ENCODE measurements at regions not wholly inside any gene's neighbourhood (a gene's known extent, or its start where the extent isn't known, plus 50 kb on each side); places are given as distances from the start of the nearest gene placed in this dataset.

DNA sequence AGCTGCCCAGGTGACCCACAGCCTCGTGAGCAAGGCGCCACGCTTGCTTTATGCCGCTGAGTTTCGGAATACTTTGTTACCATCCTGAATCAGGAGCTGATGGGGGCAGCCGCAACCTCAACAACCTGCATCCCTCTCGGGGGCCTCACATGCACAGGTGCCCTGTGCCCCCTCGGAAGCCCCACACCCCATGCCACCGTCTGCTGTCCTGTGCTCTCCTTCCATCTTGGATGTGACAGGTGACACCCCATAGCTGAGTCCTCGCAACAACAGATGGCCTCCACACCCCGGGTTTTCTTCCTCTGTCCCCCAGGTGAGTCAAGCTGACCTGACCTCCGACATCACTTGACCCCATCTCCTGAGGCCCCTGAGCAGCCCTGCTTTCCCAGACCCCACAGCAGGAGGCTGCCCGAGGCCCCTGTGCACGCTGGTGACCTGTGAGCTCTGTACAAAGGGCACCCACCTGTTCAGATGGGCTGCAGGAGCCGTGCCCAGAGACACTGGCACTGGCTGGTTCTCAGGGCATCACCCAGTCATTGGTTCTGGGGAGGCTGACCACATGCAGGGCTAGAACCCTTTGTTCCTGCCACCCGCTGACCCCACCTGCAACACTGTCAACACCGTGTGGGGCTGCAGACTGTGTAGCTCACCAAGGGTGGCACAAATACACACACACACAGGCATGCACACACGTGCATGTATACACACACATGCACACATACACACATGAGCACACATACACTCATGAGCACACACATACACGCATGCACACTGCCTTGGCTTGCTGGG is 57.7 kb downstream of the RMI2 start (continued):
- TF ChIP-seq CENPX (CRISPR knock-in tag; IDR thresholded peaks at IDR 0.05) (no peak), ZNF264 (CRISPR knock-in tag; IDR thresholded peaks at IDR 0.05) (no peak), ZNF124 (CRISPR knock-in tag; IDR thresholded peaks at IDR 0.05) (no peak)
- TF ChIP-seq, protein P1, sequence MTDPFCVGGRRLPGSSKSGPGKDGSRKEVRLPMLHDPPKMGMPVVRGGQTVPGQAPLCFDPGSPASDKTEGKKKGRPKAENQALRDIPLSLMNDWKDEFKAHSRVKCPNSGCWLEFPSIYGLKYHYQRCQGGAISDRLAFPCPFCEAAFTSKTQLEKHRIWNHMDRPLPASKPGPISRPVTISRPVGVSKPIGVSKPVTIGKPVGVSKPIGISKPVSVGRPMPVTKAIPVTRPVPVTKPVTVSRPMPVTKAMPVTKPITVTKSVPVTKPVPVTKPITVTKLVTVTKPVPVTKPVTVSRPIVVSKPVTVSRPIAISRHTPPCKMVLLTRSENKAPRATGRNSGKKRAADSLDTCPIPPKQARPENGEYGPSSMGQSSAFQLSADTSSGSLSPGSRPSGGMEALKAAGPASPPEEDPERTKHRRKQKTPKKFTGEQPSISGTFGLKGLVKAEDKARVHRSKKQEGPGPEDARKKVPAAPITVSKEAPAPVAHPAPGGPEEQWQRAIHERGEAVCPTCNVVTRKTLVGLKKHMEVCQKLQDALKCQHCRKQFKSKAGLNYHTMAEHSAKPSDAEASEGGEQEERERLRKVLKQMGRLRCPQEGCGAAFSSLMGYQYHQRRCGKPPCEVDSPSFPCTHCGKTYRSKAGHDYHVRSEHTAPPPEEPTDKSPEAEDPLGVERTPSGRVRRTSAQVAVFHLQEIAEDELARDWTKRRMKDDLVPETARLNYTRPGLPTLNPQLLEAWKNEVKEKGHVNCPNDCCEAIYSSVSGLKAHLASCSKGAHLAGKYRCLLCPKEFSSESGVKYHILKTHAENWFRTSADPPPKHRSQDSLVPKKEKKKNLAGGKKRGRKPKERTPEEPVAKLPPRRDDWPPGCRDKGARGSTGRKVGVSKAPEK (CRISPR knock-in tag; IDR thresholded peaks at IDR 0.05; ENCODE audit: borderline replicate concordance): no peak

- CTCF ChIA-PET (ENCODE audit: low intra/inter-chr PET ratio, low total read pairs): no interaction called here
- Histone ChIP-seq H3K4me2 (ENCODE audit: low read depth, low read length) (no peak overlapping the region), H3K36me3 (replicated peaks in 1 of 2; ENCODE audit: control insufficient read depth in 1 of 2, insufficient read depth in 2 of 2, low read length in 2 of 2) (no peaks in the 10 kb centered on the region; a peak in 1 of 5 replicates), H3K27me3 (ENCODE audit: control insufficient read depth in 1 of 2, insufficient read depth in 2 of 2, low read length in 2 of 2) (peaks cover 36 to 65% of the 10 kb centered on the region in 2 experiments), H4K20me1 (ENCODE audit: insufficient read depth, low read length) (no peaks in the 10 kb centered on the region), H2AFZ (ENCODE audit: low read length) (no peak overlapping the region), H3K9me3 (ENCODE audit: low read length) (no peaks in the 10 kb centered on the region), H3K79me2 (ENCODE audit: insufficient read depth, low read length) (no peaks in the 10 kb centered on the region), H3K27ac (ENCODE audit: extremely low read length, insufficient read depth, low read length) (no peak overlapping the region), H3K4me1 (ENCODE audit: insufficient read depth, low read length) (peaks cover 24% of the 10 kb centered on the region), H3K4me3 (replicated peaks in 1 of 3; ENCODE audit: insufficient read depth in 1 of 3, low read depth in 2 of 3, low read length in 3 of 3) (no peak overlapping the region), H3K9ac (ENCODE audit: insufficient read depth, low read depth, low read length) (no peak overlapping the region)
- ATAC-seq (no peak), FAIRE-seq (no peak), DNase-seq (ENCODE audit: low spot score) (no peak)
- no TSS peak for BruUV-seq (replicated peaks)
- in situ Hi-C loops (cut with HindIII; ENCODE audit: extremely low pct_ligation_motif_present, low pct_unique_long_range_greater_than_20kb) (loop anchor here (25.0 kb wide), 1 partner anchor 109 kb away; no protein-coding TSS in a partner anchor), intact Hi-C loops (cut with micrococcal nuclease; ENCODE audit: unreplicated experiment) (loop anchor here (10.0 kb wide), 1 partner anchor 661 kb away; no protein-coding TSS in a partner anchor)
- POLR2A ChIA-PET: no interaction called here
- 5% methylated on average over 3 of the region's 3 CpGs for WGBS (ENCODE audit: low lambda C conversion rate)
- TF ChIP-seq ZBTB20 (CRISPR knock-in tag; IDR thresholded peaks at IDR 0.05; ENCODE audit: borderline replicate concordance, low read depth): no peak
- no peak for TF ChIP-seq ZNF616 (CRISPR knock-in tag; IDR thresholded peaks at IDR 0.05; ENCODE audit: low read depth)
- TF ChIP-seq RAD51 (IDR thresholded peaks at IDR 0.05; ENCODE audit: borderline replicate concordance): no peak
- no peak for TF ChIP-seq SP140L (CRISPR knock-in tag; IDR thresholded peaks at IDR 0.05; ENCODE audit: borderline replicate concordance)
- no peak for TF ChIP-seq ZFX (CRISPR knock-in tag; IDR thresholded peaks at IDR 0.05; ENCODE audit: low read depth)
- TF ChIP-seq, protein P2, sequence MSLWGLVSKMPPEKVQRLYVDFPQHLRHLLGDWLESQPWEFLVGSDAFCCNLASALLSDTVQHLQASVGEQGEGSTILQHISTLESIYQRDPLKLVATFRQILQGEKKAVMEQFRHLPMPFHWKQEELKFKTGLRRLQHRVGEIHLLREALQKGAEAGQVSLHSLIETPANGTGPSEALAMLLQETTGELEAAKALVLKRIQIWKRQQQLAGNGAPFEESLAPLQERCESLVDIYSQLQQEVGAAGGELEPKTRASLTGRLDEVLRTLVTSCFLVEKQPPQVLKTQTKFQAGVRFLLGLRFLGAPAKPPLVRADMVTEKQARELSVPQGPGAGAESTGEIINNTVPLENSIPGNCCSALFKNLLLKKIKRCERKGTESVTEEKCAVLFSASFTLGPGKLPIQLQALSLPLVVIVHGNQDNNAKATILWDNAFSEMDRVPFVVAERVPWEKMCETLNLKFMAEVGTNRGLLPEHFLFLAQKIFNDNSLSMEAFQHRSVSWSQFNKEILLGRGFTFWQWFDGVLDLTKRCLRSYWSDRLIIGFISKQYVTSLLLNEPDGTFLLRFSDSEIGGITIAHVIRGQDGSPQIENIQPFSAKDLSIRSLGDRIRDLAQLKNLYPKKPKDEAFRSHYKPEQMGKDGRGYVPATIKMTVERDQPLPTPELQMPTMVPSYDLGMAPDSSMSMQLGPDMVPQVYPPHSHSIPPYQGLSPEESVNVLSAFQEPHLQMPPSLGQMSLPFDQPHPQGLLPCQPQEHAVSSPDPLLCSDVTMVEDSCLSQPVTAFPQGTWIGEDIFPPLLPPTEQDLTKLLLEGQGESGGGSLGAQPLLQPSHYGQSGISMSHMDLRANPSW (CRISPR knock-in tag; IDR thresholded peaks at IDR 0.05; ENCODE audit: borderline replicate concordance): no peak
- no peak for TF ChIP-seq ZBTB2 (CRISPR knock-in tag; IDR thresholded peaks at IDR 0.05; ENCODE audit: low read depth)
- no peak for TF ChIP-seq PRDM15 (CRISPR knock-in tag; IDR thresholded peaks at IDR 0.05)
These were observed 58.2 kb downstream of the RMI2 start for GRCh38 chr16:11403534-11403795.

Measured in HepG2 (cell line).